ENCODE measurements at regions not wholly inside any gene's neighbourhood (a gene's known extent, or its start where the extent isn't known, plus 50 kb on each side); places are given as distances from the start of the nearest gene placed in this dataset.

DNA sequence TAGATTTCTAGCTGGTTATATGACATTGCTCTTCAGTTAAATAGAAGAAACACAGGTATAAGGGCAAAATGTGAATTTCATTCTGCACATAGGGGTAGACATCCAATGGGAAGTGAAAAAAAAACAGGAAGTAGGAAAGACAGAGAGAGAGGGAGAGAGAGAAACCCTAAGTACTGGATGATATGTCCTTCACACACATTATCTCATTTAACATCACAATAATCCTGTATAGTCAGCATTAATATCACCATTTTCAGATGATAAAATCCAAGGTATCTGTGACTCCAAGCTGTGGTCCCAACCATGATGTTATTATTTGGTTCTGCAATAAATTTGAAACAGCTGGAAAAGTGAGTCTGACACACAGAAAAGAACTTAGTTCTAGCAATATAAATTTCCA, 759.9 kb downstream of the SATB2 start:
- H3K4me1 ChIP-seq (ENCODE audit: control insufficient read depth in 1 of 2, low read depth in 2 of 2): no peaks in the 10 kb centered on the region
- H3K27me3 ChIP-seq (replicated peaks; ENCODE audit: insufficient read depth): no peaks in the 10 kb centered on the region
- ATAC-seq (ENCODE audit: insufficient number of reproducible peaks, low FRiP score, low read depth): no peak
- no peaks in the 10 kb centered on the region for H3K36me3 ChIP-seq
- H3K4me3 ChIP-seq: no peak overlapping the region
- H3K27ac ChIP-seq: no peak overlapping the region
- DNase-seq (ENCODE audit: low spot score): no peak
- H3K9me3 ChIP-seq: no peaks in the 10 kb centered on the region
- TF ChIP-seq, protein P1, sequence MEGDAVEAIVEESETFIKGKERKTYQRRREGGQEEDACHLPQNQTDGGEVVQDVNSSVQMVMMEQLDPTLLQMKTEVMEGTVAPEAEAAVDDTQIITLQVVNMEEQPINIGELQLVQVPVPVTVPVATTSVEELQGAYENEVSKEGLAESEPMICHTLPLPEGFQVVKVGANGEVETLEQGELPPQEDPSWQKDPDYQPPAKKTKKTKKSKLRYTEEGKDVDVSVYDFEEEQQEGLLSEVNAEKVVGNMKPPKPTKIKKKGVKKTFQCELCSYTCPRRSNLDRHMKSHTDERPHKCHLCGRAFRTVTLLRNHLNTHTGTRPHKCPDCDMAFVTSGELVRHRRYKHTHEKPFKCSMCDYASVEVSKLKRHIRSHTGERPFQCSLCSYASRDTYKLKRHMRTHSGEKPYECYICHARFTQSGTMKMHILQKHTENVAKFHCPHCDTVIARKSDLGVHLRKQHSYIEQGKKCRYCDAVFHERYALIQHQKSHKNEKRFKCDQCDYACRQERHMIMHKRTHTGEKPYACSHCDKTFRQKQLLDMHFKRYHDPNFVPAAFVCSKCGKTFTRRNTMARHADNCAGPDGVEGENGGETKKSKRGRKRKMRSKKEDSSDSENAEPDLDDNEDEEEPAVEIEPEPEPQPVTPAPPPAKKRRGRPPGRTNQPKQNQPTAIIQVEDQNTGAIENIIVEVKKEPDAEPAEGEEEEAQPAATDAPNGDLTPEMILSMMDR (IDR thresholded peaks at IDR 0.05): no peak

DNA sequence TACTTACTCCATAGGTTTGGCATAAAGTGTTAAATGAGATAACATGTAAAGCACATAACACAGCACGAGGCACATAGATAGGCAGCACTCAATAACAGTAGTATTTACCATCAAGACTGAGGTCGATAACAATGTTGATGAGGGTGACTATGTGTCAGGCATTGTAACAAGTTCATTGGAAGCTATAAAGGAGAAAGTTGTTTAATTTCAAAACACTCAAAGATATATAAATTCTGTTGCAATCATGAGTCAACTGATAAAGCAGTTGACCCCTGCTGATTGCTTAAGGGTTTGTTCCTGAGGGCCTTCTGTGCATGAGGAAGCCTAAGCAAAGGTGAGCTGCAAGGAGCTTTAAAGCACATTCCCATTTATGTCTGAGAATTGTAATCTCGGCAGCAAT, 760.5 kb downstream of the SATB2 start:
- DNase-seq (ENCODE audit: low spot score) (no peak), ATAC-seq (ENCODE audit: insufficient number of reproducible peaks, low FRiP score, low read depth) (no peak)
- Histone ChIP-seq H3K27me3 (replicated peaks; ENCODE audit: insufficient read depth) (no peaks in the 10 kb centered on the region), H3K4me1 (ENCODE audit: control insufficient read depth in 1 of 2, low read depth in 2 of 2) (no peaks in the 10 kb centered on the region), H3K27ac (no peak overlapping the region), H3K4me3 (no peak overlapping the region), H3K9me3 (no peaks in the 10 kb centered on the region), H3K36me3 (no peaks in the 10 kb centered on the region)
- TF ChIP-seq, protein P1 (IDR thresholded peaks at IDR 0.05): no peak

DNA sequence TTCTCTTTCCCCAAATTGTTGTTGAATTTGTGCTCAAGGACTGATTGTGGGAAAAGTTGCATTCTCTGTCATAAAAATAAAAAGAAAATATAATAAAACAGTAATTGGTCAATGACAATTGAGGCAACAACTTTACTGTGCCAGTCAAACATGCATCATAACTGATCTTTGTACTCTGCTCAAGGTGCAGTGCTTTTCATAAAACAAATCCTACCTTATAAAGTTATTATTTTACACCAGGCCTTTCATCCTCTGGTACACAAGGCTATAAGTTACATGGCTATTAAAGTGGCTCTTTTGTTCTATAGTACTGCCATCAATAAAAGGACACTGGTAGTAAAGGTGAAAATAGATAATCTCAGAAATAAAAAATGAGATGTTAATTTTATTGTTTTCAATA, 761.9 kb downstream of the SATB2 start:
- no peaks in the 10 kb centered on the region for H3K4me1 ChIP-seq (ENCODE audit: control insufficient read depth in 1 of 2, low read depth in 2 of 2)
- no peak overlapping the region for H3K27ac ChIP-seq
- H3K4me3 ChIP-seq: no peak overlapping the region
- TF ChIP-seq, protein P1 (IDR thresholded peaks at IDR 0.05): no peak
- no peaks in the 10 kb centered on the region for H3K36me3 ChIP-seq
- no peaks in the 10 kb centered on the region for H3K9me3 ChIP-seq
- DNase-seq (ENCODE audit: low spot score) (no peak), ATAC-seq (ENCODE audit: insufficient number of reproducible peaks, low FRiP score, low read depth) (no peak)
- H3K27me3 ChIP-seq (replicated peaks; ENCODE audit: insufficient read depth): no peaks in the 10 kb centered on the region

DNA sequence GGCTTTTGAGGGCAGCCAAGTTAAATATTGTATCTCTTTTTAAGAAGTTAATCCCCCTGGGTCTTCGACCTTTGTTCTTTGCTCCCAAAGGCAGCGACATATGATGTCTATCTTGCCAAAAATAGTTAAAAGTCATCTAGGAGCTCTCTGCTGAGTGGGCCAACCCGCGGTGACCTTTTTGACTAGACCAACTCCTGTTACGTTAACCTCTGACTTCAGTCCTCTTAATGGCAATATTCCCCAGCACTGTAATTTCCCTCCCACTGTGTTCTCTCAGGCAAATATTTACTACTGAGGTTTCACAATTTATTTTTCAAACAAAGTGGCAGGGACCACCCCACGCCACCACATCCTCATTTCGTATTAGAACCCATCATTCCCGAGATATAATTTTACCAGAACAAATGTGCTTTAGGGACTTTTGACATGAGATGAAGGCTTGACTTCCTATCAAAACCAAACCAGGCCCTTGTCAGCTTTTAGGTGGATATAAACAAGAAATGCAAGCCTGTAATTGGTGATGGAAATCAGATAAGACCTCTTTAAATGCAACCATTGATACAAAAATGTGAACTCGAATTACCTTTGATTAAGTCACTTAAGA, 764.7 kb downstream of the SATB2 start:
- DNase-seq (ENCODE audit: low spot score) (no peak), ATAC-seq (ENCODE audit: insufficient number of reproducible peaks, low FRiP score, low read depth) (no peak)
- no peaks in the 10 kb centered on the region for H3K27me3 ChIP-seq (replicated peaks; ENCODE audit: insufficient read depth)
- no peaks in the 10 kb centered on the region for H3K36me3 ChIP-seq
- no peak overlapping the region for H3K4me3 ChIP-seq
- H3K27ac ChIP-seq: no peak overlapping the region
- no peaks in the 10 kb centered on the region for H3K9me3 ChIP-seq
- TF ChIP-seq, protein P1 (IDR thresholded peaks at IDR 0.05): no peak
- H3K4me1 ChIP-seq (ENCODE audit: control insufficient read depth in 1 of 2, low read depth in 2 of 2): no peaks in the 10 kb centered on the region

DNA sequence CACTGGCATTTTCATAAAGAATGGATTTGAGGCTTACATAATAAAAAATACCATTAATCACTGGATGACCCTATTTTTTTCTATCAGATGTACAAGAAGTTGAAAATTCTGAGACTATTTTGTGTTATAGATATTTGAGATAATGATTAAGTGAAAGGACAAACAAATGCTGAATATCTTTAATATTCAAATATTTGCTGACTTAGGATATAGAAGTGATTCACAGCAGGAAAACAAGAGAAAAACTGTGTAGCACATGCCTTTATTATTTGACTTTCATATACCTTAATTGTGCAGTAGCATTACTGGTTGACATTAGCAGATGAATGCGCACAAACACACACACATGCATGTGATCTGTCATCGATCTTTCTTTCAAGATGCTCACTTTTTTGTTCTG, 766.5 kb downstream of the SATB2 start:
- DNase-seq (ENCODE audit: low spot score): no peak
- TF ChIP-seq, protein P1 (IDR thresholded peaks at IDR 0.05): no peak
- no peak for ATAC-seq (ENCODE audit: insufficient number of reproducible peaks, low FRiP score, low read depth)
- H3K27ac ChIP-seq: no peak overlapping the region
- no peaks in the 10 kb centered on the region for H3K27me3 ChIP-seq (replicated peaks; ENCODE audit: insufficient read depth)
- H3K9me3 ChIP-seq: no peaks in the 10 kb centered on the region
- H3K36me3 ChIP-seq: no peaks in the 10 kb centered on the region
- no peaks in the 10 kb centered on the region for H3K4me1 ChIP-seq (ENCODE audit: control insufficient read depth in 1 of 2, low read depth in 2 of 2)
- no peak overlapping the region for H3K4me3 ChIP-seq
